C4-2B (cell line): ENCODE measurements at regions not wholly inside any gene's neighbourhood (a gene's known extent, or its start where the extent isn't known, plus 50 kb on each side); places are given as distances from the start of the nearest gene placed in this dataset.

ENCODE experiments used
- ZFX ChIP-seq: fragments of 450-650 bp; IDR thresholded peaks from 2 replicates; pipeline ENCODE4 v1.6.1; 2017
- TF ChIP-seq, protein P1 (sequence below): fragments of 450-650 bp; conservative IDR thresholded peaks from 2 replicates; pipeline ENCODE4 v1.5.1; 2017; ENCODE audit warnings: mild to moderate bottlenecking

DNA sequence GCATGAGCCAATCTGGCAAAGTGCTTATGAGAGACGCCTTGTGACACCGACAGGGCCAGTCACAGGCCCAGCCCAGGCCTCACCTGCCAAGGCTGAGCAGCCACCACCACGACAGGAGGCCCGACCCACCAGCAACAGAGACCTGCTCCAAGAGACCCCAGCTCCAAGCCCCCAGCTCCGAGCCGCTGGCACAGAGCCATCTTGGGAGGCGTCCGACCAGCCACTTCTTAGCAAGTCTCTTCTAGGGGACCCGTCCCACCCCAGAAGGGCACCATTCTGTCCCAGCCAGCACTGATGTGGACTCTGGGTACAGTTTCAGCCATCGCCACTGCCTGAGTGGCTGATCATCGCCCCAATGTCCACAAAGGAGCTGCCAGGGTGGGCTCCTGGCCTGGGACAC lies 290.7 kb upstream of the SALL3 start:
- TF ChIP-seq, protein P1, sequence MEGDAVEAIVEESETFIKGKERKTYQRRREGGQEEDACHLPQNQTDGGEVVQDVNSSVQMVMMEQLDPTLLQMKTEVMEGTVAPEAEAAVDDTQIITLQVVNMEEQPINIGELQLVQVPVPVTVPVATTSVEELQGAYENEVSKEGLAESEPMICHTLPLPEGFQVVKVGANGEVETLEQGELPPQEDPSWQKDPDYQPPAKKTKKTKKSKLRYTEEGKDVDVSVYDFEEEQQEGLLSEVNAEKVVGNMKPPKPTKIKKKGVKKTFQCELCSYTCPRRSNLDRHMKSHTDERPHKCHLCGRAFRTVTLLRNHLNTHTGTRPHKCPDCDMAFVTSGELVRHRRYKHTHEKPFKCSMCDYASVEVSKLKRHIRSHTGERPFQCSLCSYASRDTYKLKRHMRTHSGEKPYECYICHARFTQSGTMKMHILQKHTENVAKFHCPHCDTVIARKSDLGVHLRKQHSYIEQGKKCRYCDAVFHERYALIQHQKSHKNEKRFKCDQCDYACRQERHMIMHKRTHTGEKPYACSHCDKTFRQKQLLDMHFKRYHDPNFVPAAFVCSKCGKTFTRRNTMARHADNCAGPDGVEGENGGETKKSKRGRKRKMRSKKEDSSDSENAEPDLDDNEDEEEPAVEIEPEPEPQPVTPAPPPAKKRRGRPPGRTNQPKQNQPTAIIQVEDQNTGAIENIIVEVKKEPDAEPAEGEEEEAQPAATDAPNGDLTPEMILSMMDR = no peak
- TF ChIP-seq ZFX = no peak
